Nephron (organoid): ENCODE measurements at regions not wholly inside any gene's neighbourhood (a gene's known extent, or its start where the extent isn't known, plus 50 kb on each side); places are given as distances from the start of the nearest gene placed in this dataset.

Source experiments
- H3K27ac Mint-ChIP-seq, 3 experiments: 2 replicates each; pipeline ENCODE4 v1.8.0; 2020; ENCODE audit warnings: mixed read lengths in 3 of 3, mild to moderate bottlenecking in 2 of 3, moderate library complexity in 1 of 3
- H3K27me3 Mint-ChIP-seq: 2 replicates; pipeline ENCODE4 v1.8.0; 2021; ENCODE audit warnings: low read depth, mild to moderate bottlenecking, moderate library complexity, mixed read lengths
- H3K36me3 Mint-ChIP-seq: 2 replicates; pipeline ENCODE4 v1.8.0; 2020; ENCODE audit warnings: low read depth, mixed read lengths
- H3K4me1 Mint-ChIP-seq: 2 replicates; pipeline ENCODE4 v1.8.0; 2020; ENCODE audit warnings: mixed read lengths
- H3K4me3 Mint-ChIP-seq, 3 experiments: 2 replicates each; pipeline ENCODE4 v1.8.0; 2020; ENCODE audit warnings: mild to moderate bottlenecking in 3 of 3, mixed read lengths in 3 of 3, moderate library complexity in 2 of 3
- H3K9me3 Mint-ChIP-seq: 2 replicates; pipeline ENCODE4 v1.8.0; 2020; ENCODE audit warnings: mixed read lengths
- CTCF ChIP-seq, 3 experiments: fragments of 200-600 bp; sonication (generic); IDR thresholded peaks; one replicate each; pipeline ENCODE4 v1.5.0; 2021; ENCODE audit warnings: antibody characterized with exemption in 3 of 3; ENCODE audit not compliant: unreplicated experiment in 3 of 3

- no peaks in the 10 kb centered on the region for H3K27me3 Mint-ChIP-seq
- no peaks in the 10 kb centered on the region for H3K36me3 Mint-ChIP-seq
- H3K9me3 Mint-ChIP-seq, result no peaks in the 10 kb centered on the region
- H3K4me1 Mint-ChIP-seq, result peaks cover 42% of the 10 kb centered on the region
- H3K4me3 Mint-ChIP-seq, result no peak overlapping the region
- no peak for TF ChIP-seq CTCF (IDR thresholded peaks at IDR 0.05; ENCODE audit: unreplicated experiment in 3 of 3)
- peak overlapping the region in 2 of 3 experiments; percentile 41 to 62 for H3K27ac Mint-ChIP-seq
Observed at GRCh38 chr3:33919312-33920120, 121.1 kb downstream of the PDCD6IP start.

- H3K4me3 Mint-ChIP-seq, result no peak overlapping the region
- H3K36me3 Mint-ChIP-seq, result no peaks in the 10 kb centered on the region
- no peak overlapping the region for H3K27ac Mint-ChIP-seq
- H3K4me1 Mint-ChIP-seq, result peaks cover 36% of the 10 kb centered on the region
- TF ChIP-seq CTCF (IDR thresholded peaks at IDR 0.05; ENCODE audit: unreplicated experiment in 3 of 3), result no peak
- no peaks in the 10 kb centered on the region for H3K9me3 Mint-ChIP-seq
- no peaks in the 10 kb centered on the region for H3K27me3 Mint-ChIP-seq
Observed at GRCh38 chr3:33920511-33920910, 122.1 kb downstream of the PDCD6IP start.

- no peak overlapping the region for H3K4me3 Mint-ChIP-seq
- H3K27ac Mint-ChIP-seq, result no peak overlapping the region
- H3K27me3 Mint-ChIP-seq, result peaks cover 5% of the 10 kb centered on the region
- H3K4me1 Mint-ChIP-seq, result peaks cover 26% of the 10 kb centered on the region
- H3K9me3 Mint-ChIP-seq, result no peaks in the 10 kb centered on the region
- H3K36me3 Mint-ChIP-seq, result no peaks in the 10 kb centered on the region
- no peak for TF ChIP-seq CTCF (IDR thresholded peaks at IDR 0.05; ENCODE audit: unreplicated experiment in 3 of 3)
Observed at GRCh38 chr3:33921608-33922007, 123.2 kb downstream of the PDCD6IP start.

- no peak for TF ChIP-seq CTCF (IDR thresholded peaks at IDR 0.05; ENCODE audit: unreplicated experiment in 3 of 3)
- H3K4me1 Mint-ChIP-seq, result no peaks in the 10 kb centered on the region
- H3K4me3 Mint-ChIP-seq, result no peak overlapping the region
- no peak overlapping the region for H3K27ac Mint-ChIP-seq
- H3K36me3 Mint-ChIP-seq, result no peaks in the 10 kb centered on the region
- H3K27me3 Mint-ChIP-seq, result peaks cover 5% of the 10 kb centered on the region
- H3K9me3 Mint-ChIP-seq, result no peaks in the 10 kb centered on the region
Observed at GRCh38 chr3:33926998-33927605, 128.7 kb downstream of the PDCD6IP start.

- Mint-ChIP-seq H3K9me3 (peaks cover 3% of the 10 kb centered on the region), H3K36me3 (no peaks in the 10 kb centered on the region), H3K4me3 (no peak overlapping the region), H3K27me3 (peaks cover 12% of the 10 kb centered on the region), H3K4me1 (no peaks in the 10 kb centered on the region), H3K27ac (no peak overlapping the region)
- no peak for TF ChIP-seq CTCF (IDR thresholded peaks at IDR 0.05; ENCODE audit: unreplicated experiment in 3 of 3)
Observed at GRCh38 chr3:33929813-33930212, 131.4 kb downstream of the PDCD6IP start.
